ENCODE measurements at regions not wholly inside any gene's neighbourhood (a gene's known extent, or its start where the extent isn't known, plus 50 kb on each side); places are given as distances from the start of the nearest gene placed in this dataset.

GRCh38 chr1:115412733-115413132 is 74.7 kb upstream of the NGF start:
- DNase-seq = no peak

DNA sequence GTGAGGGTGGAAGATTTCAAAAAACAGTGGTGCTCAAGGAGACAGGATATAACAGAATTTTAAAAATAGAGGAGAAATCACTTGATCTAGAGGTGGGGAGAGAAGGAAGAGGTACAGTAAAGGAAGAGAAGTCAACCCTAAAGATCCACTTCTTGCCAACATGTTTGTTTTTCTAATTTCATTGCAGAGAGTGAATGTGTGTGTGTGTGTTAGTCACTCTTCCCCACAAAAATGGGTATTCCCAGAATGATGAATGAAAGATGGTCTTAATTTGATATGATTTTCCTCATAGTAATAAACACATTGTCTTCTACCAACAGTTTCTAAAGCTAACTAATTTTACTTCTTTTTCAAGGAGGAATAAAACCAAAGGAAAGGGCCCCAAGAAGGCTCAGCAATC is 74.2 kb upstream of the NGF start:
- DNase-seq = no peak

DNA sequence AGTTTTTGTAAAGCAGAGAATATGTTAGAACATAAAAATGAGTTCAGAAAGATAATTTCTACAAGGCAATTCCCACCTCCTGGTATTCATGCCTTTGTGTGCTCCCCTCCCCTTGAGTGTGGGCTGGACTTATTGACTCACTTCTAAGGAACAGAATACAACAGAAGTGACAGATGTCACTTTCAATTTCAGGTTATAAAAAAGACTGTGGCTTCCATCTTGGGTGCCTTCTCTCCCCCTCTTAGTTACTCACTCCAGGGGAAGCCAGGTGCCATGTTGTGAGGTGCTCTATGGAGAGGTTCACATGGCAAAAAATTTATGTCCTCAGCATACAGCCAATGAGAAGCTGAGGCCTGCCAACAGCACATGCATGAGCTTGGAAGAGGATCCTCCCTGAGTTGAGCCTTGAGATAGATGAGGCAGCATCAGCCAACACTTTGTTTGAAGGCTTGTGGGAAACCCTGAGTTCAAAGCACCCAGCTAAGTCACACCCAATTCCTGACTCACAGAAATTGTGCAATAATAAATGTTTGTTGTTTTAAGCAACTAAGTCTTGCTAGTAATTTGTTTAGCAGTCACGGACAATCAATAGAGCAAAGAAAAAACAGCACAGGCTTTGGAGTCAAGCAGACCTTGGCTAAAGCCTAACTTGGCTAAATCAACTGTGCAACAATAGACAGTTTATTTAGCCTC is 73.5 kb upstream of the NGF start:
- DNase-seq = no peak

GRCh38 chr1:115409094-115410015 is 71.3 kb upstream of the NGF start:
- DNase-seq = peak; percentile 19

DNA sequence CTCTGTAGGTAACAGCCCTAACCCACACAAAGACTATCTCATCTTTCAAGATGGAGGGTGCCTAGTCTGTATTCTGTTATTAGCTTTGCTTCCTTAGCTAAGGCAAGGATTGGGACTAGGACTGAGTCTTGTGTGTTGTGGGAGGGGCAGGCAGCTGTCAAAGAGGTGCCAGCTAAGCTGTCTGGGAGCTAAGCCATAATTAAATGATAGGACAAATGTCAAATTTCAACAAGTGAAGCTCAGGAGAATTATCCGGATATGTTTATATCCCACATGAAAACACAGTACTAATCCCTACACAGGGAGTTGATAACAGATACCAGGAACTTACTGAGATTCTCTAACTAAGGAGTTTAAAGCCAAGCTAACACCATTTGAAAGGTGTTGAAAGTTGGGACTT is 70.5 kb upstream of the NGF start:
- DNase-seq = peak; percentile 13

DNA sequence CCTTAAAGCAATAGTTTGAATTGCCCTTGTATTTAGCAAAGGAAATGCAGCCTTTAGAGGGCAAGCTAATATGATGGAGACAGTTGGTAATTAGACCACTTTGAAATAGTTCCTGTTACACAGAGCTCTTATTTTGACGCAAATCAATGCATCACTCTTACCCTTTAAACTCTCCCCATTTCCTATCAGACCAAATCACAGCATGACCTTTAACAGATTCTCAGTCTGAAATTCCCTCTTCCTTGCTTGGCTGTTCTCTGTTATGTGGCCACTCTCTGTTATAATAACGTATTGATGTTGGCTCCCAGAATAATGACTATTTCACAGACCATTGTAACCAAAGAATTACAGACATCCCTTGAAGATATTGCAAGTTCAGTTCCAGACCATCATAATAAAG is 66.9 kb upstream of the NGF start:
- peak; percentile 41 for DNase-seq

DNA sequence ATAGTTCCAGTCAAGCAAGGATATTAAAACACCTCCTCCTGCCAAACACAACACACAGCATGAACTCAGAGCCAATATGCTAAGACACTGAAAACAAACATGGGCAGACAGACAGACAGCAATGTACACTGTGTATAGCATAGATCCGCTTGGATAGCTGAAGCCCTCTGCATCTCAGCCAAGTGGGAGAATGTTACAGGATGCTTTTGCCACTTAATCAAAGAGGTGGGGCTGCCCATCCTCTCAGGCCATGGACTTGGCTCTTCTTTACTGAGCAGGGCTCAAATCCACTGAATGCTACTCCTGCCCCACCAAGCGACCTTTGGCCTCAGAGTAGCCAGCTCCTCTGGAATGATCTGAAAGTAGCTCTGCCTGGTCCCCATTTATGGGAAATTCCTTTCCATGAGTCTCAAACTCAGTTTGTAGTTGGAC is 64.7 kb upstream of the NGF start:
- no peak for DNase-seq

DNA sequence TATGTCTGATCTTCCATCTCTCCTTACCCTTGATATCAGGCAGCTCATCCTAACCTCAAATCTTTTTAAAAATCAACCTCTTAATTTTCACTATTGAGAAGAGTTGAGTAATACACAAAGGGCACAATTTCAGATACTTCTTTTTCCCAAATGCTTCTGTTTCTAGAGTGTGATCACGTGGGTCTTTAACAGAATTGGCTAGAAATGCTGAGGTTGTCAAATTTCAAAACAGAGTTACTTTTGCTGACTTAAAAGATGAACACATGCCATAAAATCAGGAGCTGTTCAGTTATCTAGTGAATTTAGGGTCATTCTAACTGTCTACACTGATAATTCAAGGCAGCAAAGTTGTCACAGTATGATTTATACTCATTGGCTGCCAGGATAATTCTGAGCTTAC is 63.6 kb upstream of the NGF start:
- no peak for DNase-seq

- DNase-seq = no peak
Observed at GRCh38 chr1:115400891-115401290, 62.8 kb upstream of the NGF start.

- DNase-seq = no peak
Observed at GRCh38 chr1:115400426-115400825, 62.4 kb upstream of the NGF start.

GRCh38 chr1:115398745-115399144 is 60.7 kb upstream of the NGF start:
- DNase-seq = no peak
